Epithelial cell of proximal tubule (primary cell): ENCODE measurements at regions not wholly inside any gene's neighbourhood (a gene's known extent, or its start where the extent isn't known, plus 50 kb on each side); places are given as distances from the start of the nearest gene placed in this dataset.

ENCODE experiments used
- DNase-seq: peaks from one replicate; pipeline ENCODE4 v3.0.0-alpha.2; 2011; ENCODE audit warnings: low read depth
- H3K4me3 ChIP-seq: 2 replicates; pipeline ENCODE4 v1.5.1; 2011; ENCODE audit warnings: low read depth, mild to moderate bottlenecking, low read length
- TF ChIP-seq, protein P1 (sequence below): conservative IDR thresholded peaks from 2 replicates; pipeline ENCODE4 v1.5.1; 2012; ENCODE audit warnings: low read depth, mild to moderate bottlenecking, low read length

- H3K4me3 ChIP-seq = no peak overlapping the region
- TF ChIP-seq, protein P1, sequence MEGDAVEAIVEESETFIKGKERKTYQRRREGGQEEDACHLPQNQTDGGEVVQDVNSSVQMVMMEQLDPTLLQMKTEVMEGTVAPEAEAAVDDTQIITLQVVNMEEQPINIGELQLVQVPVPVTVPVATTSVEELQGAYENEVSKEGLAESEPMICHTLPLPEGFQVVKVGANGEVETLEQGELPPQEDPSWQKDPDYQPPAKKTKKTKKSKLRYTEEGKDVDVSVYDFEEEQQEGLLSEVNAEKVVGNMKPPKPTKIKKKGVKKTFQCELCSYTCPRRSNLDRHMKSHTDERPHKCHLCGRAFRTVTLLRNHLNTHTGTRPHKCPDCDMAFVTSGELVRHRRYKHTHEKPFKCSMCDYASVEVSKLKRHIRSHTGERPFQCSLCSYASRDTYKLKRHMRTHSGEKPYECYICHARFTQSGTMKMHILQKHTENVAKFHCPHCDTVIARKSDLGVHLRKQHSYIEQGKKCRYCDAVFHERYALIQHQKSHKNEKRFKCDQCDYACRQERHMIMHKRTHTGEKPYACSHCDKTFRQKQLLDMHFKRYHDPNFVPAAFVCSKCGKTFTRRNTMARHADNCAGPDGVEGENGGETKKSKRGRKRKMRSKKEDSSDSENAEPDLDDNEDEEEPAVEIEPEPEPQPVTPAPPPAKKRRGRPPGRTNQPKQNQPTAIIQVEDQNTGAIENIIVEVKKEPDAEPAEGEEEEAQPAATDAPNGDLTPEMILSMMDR = no peak
- DNase-seq = no peak
Measured at GRCh38 chr5:68755293-68755692, 338.5 kb upstream of the SLC30A5 start.

- DNase-seq = no peak
- no peak overlapping the region for H3K4me3 ChIP-seq
- TF ChIP-seq, protein P1 = no peak
Measured at GRCh38 chr5:68757006-68757405, 336.8 kb upstream of the SLC30A5 start.

DNA sequence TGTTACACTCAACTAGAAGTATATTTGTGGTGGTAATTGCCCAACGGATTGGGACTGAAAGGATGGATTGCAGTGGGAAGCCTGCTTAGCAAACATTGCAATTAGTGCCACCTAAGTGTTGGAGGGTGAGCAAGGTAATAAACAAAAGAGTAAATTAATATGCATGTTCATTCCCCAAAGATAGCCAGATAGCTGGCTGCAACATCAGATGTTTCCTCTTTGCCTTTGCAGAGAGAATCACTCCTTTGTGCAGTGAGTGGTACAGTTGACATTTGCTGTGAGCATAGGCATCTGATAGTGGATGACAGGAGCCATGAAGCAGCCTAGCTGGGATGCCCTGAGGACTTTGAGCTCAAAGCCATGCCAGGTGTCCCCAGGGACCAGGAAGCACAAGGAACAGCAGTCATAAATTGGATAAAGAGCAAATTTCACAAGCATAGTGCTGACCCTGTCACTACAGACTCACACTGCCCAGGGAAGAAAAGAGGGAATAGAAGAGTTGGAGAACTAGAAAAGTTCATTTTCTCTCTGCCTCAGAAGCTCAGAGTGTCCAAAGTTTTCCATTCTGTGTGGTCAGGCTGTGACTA, 336.1 kb upstream of the SLC30A5 start:
- no peak overlapping the region for H3K4me3 ChIP-seq
- DNase-seq = no peak
- TF ChIP-seq, protein P1 = no peak

- no peak for DNase-seq
- H3K4me3 ChIP-seq = no peak overlapping the region
- TF ChIP-seq, protein P1 = no peak
Measured at GRCh38 chr5:68759593-68759992, 334.2 kb upstream of the SLC30A5 start.

DNA sequence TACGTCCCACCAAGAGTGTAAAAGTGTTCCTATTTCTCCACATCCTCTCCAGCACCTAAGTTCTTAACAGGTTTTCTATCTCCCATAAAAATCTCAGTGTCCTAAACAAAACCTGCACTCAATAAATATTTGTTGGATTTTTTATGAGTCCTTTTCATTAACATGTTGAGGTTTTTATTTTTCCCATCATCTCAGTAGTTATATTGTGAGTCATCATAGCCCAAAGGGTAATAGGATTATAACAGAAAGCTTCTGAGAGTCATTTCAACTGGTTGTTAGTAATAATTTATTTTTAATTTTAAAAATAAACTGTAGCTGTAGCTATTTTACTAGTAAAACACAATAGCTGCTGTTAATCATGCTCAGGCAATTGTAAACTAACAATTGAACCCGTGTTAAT, 331.6 kb upstream of the SLC30A5 start:
- no peak for DNase-seq
- TF ChIP-seq, protein P1 = no peak
- H3K4me3 ChIP-seq = no peak overlapping the region

DNA sequence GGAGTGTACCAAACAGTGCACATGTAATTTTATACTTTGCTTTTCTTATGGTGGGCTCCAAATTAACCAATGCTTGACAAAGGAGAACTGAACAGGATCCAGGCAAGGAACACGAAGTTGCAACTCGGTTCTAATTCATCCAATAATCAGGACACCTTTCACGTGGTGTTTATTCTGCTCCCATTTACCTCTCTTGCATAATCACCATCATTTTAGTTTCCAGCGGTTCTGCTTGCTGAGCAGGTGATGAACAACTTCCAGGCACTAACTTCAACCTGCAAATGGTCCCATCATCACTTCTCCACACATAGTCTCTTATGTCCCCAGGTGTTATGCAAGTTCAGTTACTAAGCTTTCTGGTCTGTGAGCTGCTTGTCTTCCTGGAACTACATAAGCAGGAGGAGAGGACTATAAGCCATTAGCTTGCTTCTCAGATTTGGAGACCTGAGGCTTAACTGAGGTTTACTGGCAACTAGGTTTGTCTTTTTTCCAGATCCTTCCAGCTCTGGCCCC, 326.8 kb upstream of the SLC30A5 start:
- DNase-seq = no peak
- H3K4me3 ChIP-seq = no peak overlapping the region
- TF ChIP-seq, protein P1 = no peak

- TF ChIP-seq, protein P1 = no peak
- H3K4me3 ChIP-seq = no peak overlapping the region
- DNase-seq = no peak
Measured at GRCh38 chr5:68770551-68770950, 323.3 kb upstream of the SLC30A5 start.
